Smooth muscle cell (in vitro differentiated cells): ENCODE measurements at regions not wholly inside any gene's neighbourhood (a gene's known extent, or its start where the extent isn't known, plus 50 kb on each side); places are given as distances from the start of the nearest gene placed in this dataset.
A peak's percentile ranks its signal among the peaks of the same experiment; 100 is the strongest.

Experiments used
- DNase-seq: peaks from one replicate; lab custom pipeline; 2025; ENCODE audit not compliant: unreplicated experiment; lab: John Stamatoyannopoulos, UW
- H2AFZ ChIP-seq: fragments of 200-600 bp; sonication (generic); 2 replicates; pipeline ENCODE4 v1.6.0; 2016; ENCODE audit warnings: antibody characterized with exemption, low read depth, mild to moderate bottlenecking
- H3F3A ChIP-seq: fragments of 200-600 bp; sonication (generic); 2 replicates; pipeline ENCODE4 v1.6.0; 2017; ENCODE audit warnings: antibody characterized with exemption, low read depth
- H3K27ac ChIP-seq: fragments of 200-600 bp; sonication (generic); 2 replicates; pipeline ENCODE4 v1.5.1; 2016; ENCODE audit warnings: low read depth, mild to moderate bottlenecking
- H3K27me3 ChIP-seq: fragments of 200-600 bp; sonication (generic); 2 replicates; pipeline ENCODE4 v1.6.1; 2016; ENCODE audit warnings: low read depth, mild to moderate bottlenecking
- H3K36me3 ChIP-seq: fragments of 200-600 bp; sonication (generic); 2 replicates; pipeline ENCODE4 v1.5.1; 2016; ENCODE audit warnings: low read depth
- H3K4me1 ChIP-seq: fragments of 200-600 bp; sonication (generic); 2 replicates; pipeline ENCODE4 v1.5.1; 2016; ENCODE audit warnings: low read depth
- H3K4me2 ChIP-seq: fragments of 200-600 bp; sonication (generic); 2 replicates; pipeline ENCODE4 v1.6.0; 2016; ENCODE audit warnings: mild to moderate bottlenecking
- H3K4me3 ChIP-seq: fragments of 200-600 bp; sonication (generic); 2 replicates; pipeline ENCODE4 v1.5.1; 2016; ENCODE audit warnings: mild to moderate bottlenecking
- H3K79me2 ChIP-seq: fragments of 200-600 bp; sonication (generic); 2 replicates; pipeline ENCODE4 v1.6.0; 2016; ENCODE audit warnings: low read depth, mild to moderate bottlenecking
- H3K9ac ChIP-seq: fragments of 200-600 bp; sonication (generic); 2 replicates; pipeline ENCODE4 v1.6.0; 2016; ENCODE audit warnings: low read depth
- H3K9me3 ChIP-seq: fragments of 200-600 bp; sonication (generic); replicated peaks from 2 replicates; pipeline ENCODE4 v1.5.1; 2016; ENCODE audit warnings: low read depth
- H4K20me1 ChIP-seq: fragments of 200-600 bp; sonication (generic); 2 replicates; pipeline ENCODE4 v1.6.0; 2016; ENCODE audit warnings: low read depth
- WGBS: methylation state at CpG from one replicate; pipeline ENCODE4 v1.1.7; 2016; ENCODE audit warnings: low lambda C conversion rate; 5-methylcytosine and 5-hydroxymethylcytosine counted together
- TF ChIP-seq, protein P1 (sequence below): fragments of 200-600 bp; sonication (generic); IDR thresholded peaks from 2 replicates; pipeline ENCODE4 v1.5.1; 2017; ENCODE audit warnings: borderline replicate concordance, mild to moderate bottlenecking, antibody characterized with exemption; ENCODE audit not compliant: insufficient read depth, poor library complexity, severe bottlenecking

DNA sequence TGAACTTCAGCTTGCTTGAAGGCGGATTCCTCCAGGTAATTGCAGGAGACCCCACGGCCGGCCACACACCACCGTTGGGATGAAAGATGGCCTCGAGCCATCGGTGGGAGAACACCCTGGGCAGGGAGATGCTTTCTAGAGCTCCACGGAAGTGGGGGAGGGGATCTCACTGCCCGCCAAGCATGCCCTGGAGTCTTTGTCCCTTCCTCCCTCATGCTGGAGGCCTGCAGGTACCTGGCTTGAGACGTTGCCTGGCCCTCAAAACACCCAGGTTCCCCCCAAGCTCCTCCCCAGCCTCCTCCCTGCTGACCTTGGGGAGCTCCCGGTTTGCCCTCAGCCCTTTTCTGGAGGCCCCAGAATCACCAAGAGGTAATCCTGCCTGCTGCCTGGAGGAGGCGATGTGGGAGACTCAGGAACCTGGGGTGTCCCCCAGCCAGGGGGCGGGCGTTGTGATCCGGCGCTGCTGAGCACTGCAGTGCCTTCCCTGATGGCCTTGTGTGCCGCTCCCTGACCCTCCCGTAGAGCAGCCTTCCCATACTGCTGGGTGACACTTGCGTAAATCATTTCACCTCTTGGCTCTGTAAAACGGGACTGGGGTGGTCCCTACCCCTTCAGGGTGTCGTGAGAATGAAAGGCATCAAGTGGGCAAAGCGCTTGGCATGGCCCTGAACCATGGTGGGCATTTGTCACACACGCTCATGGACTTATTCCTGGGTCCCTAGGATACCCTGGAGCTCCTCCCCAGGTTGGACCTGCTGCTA, 91.4 kb downstream of the CEBPB start:
- Histone ChIP-seq H3K4me2 (no peak overlapping the region), H3K36me3 (no peaks in the 10 kb centered on the region), H3K27ac (no peak overlapping the region), H3K4me1 (peaks cover 21% of the 10 kb centered on the region), H3K4me3 (no peak overlapping the region), H3K79me2 (no peaks in the 10 kb centered on the region), H2AFZ (no peak overlapping the region), H3K27me3 (no peaks in the 10 kb centered on the region), H3K9me3 (no peaks in the 10 kb centered on the region), H3K9ac (no peak overlapping the region), H4K20me1 (no peaks in the 10 kb centered on the region), H3F3A (peaks cover 25% of the 10 kb centered on the region)
- WGBS, result 85% methylated on average over 22 of the region's 22 CpGs
- DNase-seq, result no peak
- TF ChIP-seq, protein P1, sequence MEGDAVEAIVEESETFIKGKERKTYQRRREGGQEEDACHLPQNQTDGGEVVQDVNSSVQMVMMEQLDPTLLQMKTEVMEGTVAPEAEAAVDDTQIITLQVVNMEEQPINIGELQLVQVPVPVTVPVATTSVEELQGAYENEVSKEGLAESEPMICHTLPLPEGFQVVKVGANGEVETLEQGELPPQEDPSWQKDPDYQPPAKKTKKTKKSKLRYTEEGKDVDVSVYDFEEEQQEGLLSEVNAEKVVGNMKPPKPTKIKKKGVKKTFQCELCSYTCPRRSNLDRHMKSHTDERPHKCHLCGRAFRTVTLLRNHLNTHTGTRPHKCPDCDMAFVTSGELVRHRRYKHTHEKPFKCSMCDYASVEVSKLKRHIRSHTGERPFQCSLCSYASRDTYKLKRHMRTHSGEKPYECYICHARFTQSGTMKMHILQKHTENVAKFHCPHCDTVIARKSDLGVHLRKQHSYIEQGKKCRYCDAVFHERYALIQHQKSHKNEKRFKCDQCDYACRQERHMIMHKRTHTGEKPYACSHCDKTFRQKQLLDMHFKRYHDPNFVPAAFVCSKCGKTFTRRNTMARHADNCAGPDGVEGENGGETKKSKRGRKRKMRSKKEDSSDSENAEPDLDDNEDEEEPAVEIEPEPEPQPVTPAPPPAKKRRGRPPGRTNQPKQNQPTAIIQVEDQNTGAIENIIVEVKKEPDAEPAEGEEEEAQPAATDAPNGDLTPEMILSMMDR, result peak; percentile 26

DNA sequence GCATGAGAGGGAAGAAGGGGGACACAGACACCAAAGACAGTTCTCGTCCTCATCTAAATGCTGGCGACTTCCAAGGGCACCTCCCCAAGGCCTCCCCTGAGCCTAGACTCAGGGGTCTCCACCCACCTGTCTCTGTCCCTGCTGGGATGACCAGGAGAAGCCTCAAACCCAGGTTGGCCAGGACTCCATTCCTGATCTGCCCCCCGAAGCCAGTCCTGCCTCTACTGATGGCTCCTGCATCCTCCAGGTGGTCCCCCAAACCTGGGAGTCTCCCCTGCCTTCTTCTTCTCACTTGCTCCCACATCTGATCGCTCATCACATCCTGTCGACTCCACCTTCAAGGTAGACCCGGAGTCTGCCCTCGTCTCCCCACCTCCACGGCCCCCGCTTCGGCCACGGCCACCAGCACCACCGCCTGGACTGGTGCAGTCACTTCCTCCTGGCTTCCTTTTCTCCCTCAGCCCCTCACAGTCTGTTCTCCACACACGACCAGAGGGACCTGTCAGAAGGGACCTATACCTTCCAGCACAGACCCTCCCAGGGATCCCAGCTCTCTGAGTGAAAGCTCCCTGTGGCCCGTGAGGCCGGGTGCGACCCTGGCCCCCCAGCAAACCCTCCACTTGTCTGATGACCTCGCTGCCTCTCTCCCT, 92.1 kb downstream of the CEBPB start:
- no peaks in the 10 kb centered on the region for H3K27me3 ChIP-seq
- peaks cover 25% of the 10 kb centered on the region for H3F3A ChIP-seq
- H3K36me3 ChIP-seq, result no peaks in the 10 kb centered on the region
- TF ChIP-seq, protein P1, result no peak
- H3K4me2 ChIP-seq, result no peak overlapping the region
- H3K4me3 ChIP-seq, result no peak overlapping the region
- H3K4me1 ChIP-seq, result peaks cover 21% of the 10 kb centered on the region
- WGBS, result 90% methylated on average over 17 of the region's 17 CpGs
- no peak overlapping the region for H3K27ac ChIP-seq
- H4K20me1 ChIP-seq, result no peaks in the 10 kb centered on the region
- H3K9ac ChIP-seq, result no peak overlapping the region
- H2AFZ ChIP-seq, result no peak overlapping the region
- no peaks in the 10 kb centered on the region for H3K79me2 ChIP-seq
- no peak for DNase-seq
- H3K9me3 ChIP-seq, result no peaks in the 10 kb centered on the region

DNA sequence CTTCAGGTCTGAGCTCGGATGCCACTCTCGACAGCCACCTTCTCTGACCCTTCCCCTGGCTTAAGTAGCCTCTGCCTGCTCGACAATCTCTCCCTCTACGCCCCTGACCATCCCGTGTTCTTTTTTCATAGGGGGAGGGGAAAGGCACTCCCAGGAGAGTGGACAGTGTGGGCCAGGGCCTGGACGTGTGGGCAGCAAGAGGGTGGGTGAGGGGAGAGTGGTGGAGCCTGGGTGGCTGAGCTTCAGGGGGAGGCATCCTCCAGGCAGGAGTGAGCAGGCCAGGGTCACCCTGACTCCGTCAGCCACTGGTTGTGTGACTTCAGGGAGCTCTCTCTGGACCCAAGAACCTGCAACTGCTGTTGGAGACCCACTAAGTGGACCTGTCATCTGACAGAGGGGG, 92.7 kb downstream of the CEBPB start:
- H2AFZ ChIP-seq, result no peak overlapping the region
- H3K36me3 ChIP-seq, result no peaks in the 10 kb centered on the region
- WGBS, result 80% methylated on average over 7 of the region's 7 CpGs
- H3K27ac ChIP-seq, result no peak overlapping the region
- no peaks in the 10 kb centered on the region for H3K27me3 ChIP-seq
- peaks cover 25% of the 10 kb centered on the region for H3F3A ChIP-seq
- TF ChIP-seq, protein P1, result no peak
- no peaks in the 10 kb centered on the region for H4K20me1 ChIP-seq
- H3K4me3 ChIP-seq, result no peak overlapping the region
- no peaks in the 10 kb centered on the region for H3K9me3 ChIP-seq
- DNase-seq, result no peak
- H3K9ac ChIP-seq, result no peak overlapping the region
- H3K4me1 ChIP-seq, result peaks cover 21% of the 10 kb centered on the region
- no peaks in the 10 kb centered on the region for H3K79me2 ChIP-seq
- no peak overlapping the region for H3K4me2 ChIP-seq
